Loucy (cell line): ENCODE measurements at regions not wholly inside any gene's neighbourhood (a gene's known extent, or its start where the extent isn't known, plus 50 kb on each side); places are given as distances from the start of the nearest gene placed in this dataset.

Experiments used
- H2AFZ ChIP-seq: fragments of 200-600 bp; sonication (generic); 2 replicates; pipeline ENCODE4 v1.6.0; 2016; ENCODE audit warnings: antibody characterized with exemption, mild to moderate bottlenecking, low read length, moderate library complexity
- H3F3A ChIP-seq: fragments of 200-600 bp; 2 replicates; pipeline ENCODE4 v1.6.0; 2016; ENCODE audit warnings: antibody characterized with exemption, low read depth, mild to moderate bottlenecking
- H3K27me3 ChIP-seq: fragments of 200-600 bp; sonication (generic); 2 replicates; pipeline ENCODE4 v1.6.1; 2014; ENCODE audit warnings: low read length, mild to moderate bottlenecking; ENCODE audit not compliant: insufficient read depth, poor library complexity, severe bottlenecking
- H3K36me3 ChIP-seq: fragments of 200-600 bp; sonication (generic); 2 replicates; pipeline ENCODE4 v1.6.1; 2016; ENCODE audit warnings: low read length; ENCODE audit not compliant: insufficient read depth
- H3K4me1 ChIP-seq: fragments of 200-600 bp; sonication (generic); 2 replicates; pipeline ENCODE4 v1.5.1; 2014; ENCODE audit warnings: low read length, mild to moderate bottlenecking; ENCODE audit not compliant: insufficient read depth, poor library complexity, severe bottlenecking
- H3K4me2 ChIP-seq: fragments of 200-600 bp; sonication (generic); 2 replicates; pipeline ENCODE4 v1.6.0; 2014; ENCODE audit warnings: antibody characterized with exemption, low read length, low read depth, mild to moderate bottlenecking; ENCODE audit not compliant: poor library complexity, severe bottlenecking
- H3K4me3 ChIP-seq: fragments of 200-600 bp; sonication (generic); 2 replicates; pipeline ENCODE4 v1.5.1; 2014; ENCODE audit warnings: low read length, mild to moderate bottlenecking, mixed read lengths; ENCODE audit not compliant: poor library complexity, severe bottlenecking
- H3K79me2 ChIP-seq: fragments of 200-600 bp; sonication (generic); 2 replicates; pipeline ENCODE4 v1.6.1; 2014; ENCODE audit warnings: low read length; ENCODE audit not compliant: insufficient read depth
- H3K9ac ChIP-seq: fragments of 200-600 bp; sonication (generic); 2 replicates; pipeline ENCODE4 v1.6.0; 2014; ENCODE audit warnings: mild to moderate bottlenecking, low read depth, low read length, moderate library complexity; ENCODE audit not compliant: poor library complexity, severe bottlenecking
- H3K9me2 ChIP-seq: fragments of 200-600 bp; sonication (generic); replicated peaks from 2 replicates; pipeline ENCODE4 v1.6.1; 2016; ENCODE audit warnings: low read depth, low read length, mixed read lengths
- H3K9me3 ChIP-seq: fragments of 200-600 bp; sonication (generic); 2 replicates; pipeline ENCODE4 v1.6.1; 2014; ENCODE audit warnings: mild to moderate bottlenecking, antibody characterized with exemption, low read length, low read depth; ENCODE audit not compliant: insufficient read depth
- H4K20me1 ChIP-seq: fragments of 200-600 bp; sonication (generic); 2 replicates; pipeline ENCODE4 v1.6.0; 2014; ENCODE audit warnings: antibody characterized with exemption, low read length, mild to moderate bottlenecking; ENCODE audit not compliant: insufficient read depth, poor library complexity, severe bottlenecking
- EZH2phosphoT487 ChIP-seq: fragments of 200-600 bp; IDR thresholded peaks from 2 replicates; pipeline ENCODE4 v1.6.1; 2018; ENCODE audit warnings: antibody characterized with exemption, mild to moderate bottlenecking, moderate library complexity, borderline replicate concordance
- TF ChIP-seq, protein P1 (sequence below): fragments of 200-600 bp; sonication (generic); conservative IDR thresholded peaks from 2 replicates; pipeline ENCODE4 v1.5.1; 2014; ENCODE audit warnings: mild to moderate bottlenecking, antibody characterized with exemption, low read length

DNA sequence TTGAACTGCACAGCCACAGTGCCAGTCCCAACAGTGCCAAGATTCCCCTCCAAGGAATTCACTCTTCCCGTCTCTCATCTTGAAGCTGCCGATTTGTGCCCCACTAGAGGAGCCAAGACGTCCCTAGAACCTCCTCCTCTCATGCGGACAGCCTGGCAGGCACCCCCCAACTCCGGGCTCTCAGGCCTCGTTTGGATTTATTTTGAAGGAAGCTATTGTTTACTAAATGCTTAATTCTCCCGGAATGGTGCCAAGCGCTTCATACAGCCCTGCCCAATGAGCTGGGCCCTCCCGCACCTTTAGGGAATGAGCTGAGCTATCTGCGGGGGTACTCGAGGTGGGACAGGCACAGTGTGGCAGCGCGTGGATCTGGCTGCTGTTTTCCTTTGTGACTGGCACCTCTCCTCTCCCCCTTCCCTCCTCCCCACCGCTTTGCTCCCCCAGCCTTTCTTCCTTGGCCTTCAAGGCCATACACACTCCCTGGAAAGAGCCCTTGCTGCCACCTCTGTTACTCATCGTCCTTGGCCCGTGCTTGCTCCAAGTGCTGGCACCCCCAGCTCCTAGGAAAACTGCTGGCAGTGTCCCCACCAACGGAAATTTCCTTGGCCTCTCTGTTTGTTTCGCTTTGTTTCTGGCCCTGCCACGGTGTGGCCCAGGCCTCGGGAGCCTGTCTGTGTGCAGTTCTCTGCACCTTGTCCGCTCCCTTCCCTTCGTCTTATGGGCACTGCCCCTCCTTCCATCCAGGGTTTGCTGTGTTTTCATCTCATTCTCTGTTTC lies 49.9 kb upstream of the CDR2 start:
- H3K36me3 ChIP-seq: peaks cover 26% of the 10 kb centered on the region; the same call in 1 of the 2 replicates
- no peaks in the 10 kb centered on the region for H3K9me2 ChIP-seq
- H3K79me2 ChIP-seq: no peaks in the 10 kb centered on the region
- no peak overlapping the region for H2AFZ ChIP-seq
- H3K4me1 ChIP-seq: no peaks in the 10 kb centered on the region
- no peaks in the 10 kb centered on the region for H4K20me1 ChIP-seq
- H3K27me3 ChIP-seq: no peaks in the 10 kb centered on the region
- TF ChIP-seq, protein P1, sequence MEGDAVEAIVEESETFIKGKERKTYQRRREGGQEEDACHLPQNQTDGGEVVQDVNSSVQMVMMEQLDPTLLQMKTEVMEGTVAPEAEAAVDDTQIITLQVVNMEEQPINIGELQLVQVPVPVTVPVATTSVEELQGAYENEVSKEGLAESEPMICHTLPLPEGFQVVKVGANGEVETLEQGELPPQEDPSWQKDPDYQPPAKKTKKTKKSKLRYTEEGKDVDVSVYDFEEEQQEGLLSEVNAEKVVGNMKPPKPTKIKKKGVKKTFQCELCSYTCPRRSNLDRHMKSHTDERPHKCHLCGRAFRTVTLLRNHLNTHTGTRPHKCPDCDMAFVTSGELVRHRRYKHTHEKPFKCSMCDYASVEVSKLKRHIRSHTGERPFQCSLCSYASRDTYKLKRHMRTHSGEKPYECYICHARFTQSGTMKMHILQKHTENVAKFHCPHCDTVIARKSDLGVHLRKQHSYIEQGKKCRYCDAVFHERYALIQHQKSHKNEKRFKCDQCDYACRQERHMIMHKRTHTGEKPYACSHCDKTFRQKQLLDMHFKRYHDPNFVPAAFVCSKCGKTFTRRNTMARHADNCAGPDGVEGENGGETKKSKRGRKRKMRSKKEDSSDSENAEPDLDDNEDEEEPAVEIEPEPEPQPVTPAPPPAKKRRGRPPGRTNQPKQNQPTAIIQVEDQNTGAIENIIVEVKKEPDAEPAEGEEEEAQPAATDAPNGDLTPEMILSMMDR: no peak
- no peak for TF ChIP-seq EZH2phosphoT487
- no peaks in the 10 kb centered on the region for H3K9me3 ChIP-seq
- no peak overlapping the region for H3K4me3 ChIP-seq
- H3K9ac ChIP-seq: no peak overlapping the region
- no peak overlapping the region for H3K4me2 ChIP-seq
- H3F3A ChIP-seq: no peaks in the 10 kb centered on the region
